Mesenchymal stem cell (in vitro differentiated cells and primary cell): ENCODE measurements at regions not wholly inside any gene's neighbourhood (a gene's known extent, or its start where the extent isn't known, plus 50 kb on each side); places are given as distances from the start of the nearest gene placed in this dataset.

Experiments
- DNase-seq: peaks from one replicate; pipeline ENCODE4 v3.0.0-alpha.2; 2013
- H2AFZ ChIP-seq: one replicate; pipeline ENCODE4 v1.6.1; 2013; ENCODE audit warnings: low read depth, mild to moderate bottlenecking, control low read depth, inconsistent platforms, low read length, moderate library complexity
- H2AK5ac ChIP-seq: 2 replicates; pipeline ENCODE4 v1.6.1; 2013; ENCODE audit warnings: low read length, moderate library complexity, mild to moderate bottlenecking, inconsistent platforms; ENCODE audit not compliant: severe bottlenecking
- H2BK120ac ChIP-seq: one replicate; pipeline ENCODE4 v1.6.1; 2013; ENCODE audit warnings: low read depth, mild to moderate bottlenecking, inconsistent platforms, low read length, moderate library complexity
- H2BK12ac ChIP-seq, 2 experiments: one replicate each; pipeline ENCODE4 v1.6.1; 2013; ENCODE audit warnings: inconsistent platforms in 2 of 2, low read length in 2 of 2, mild to moderate bottlenecking in 2 of 2, moderate library complexity in 2 of 2, control low read depth in 1 of 2
- H2BK15ac ChIP-seq: one replicate; pipeline ENCODE4 v1.6.1; 2013; ENCODE audit warnings: mild to moderate bottlenecking, low read depth, inconsistent platforms; ENCODE audit not compliant: poor library complexity, severe bottlenecking
- H2BK5ac ChIP-seq: 2 replicates; pipeline ENCODE4 v1.6.1; 2013; ENCODE audit warnings: low read depth, mild to moderate bottlenecking, low read length, control low read depth, inconsistent platforms; ENCODE audit not compliant: poor library complexity, severe bottlenecking
- H3K14ac ChIP-seq, 2 experiments: one replicate each; pipeline ENCODE4 v1.6.1; 2013; ENCODE audit warnings: inconsistent platforms in 2 of 2, low read length in 2 of 2, control low read depth in 1 of 2, mild to moderate bottlenecking in 1 of 2, moderate library complexity in 1 of 2
- H3K18ac ChIP-seq, 2 experiments: one replicate each; pipeline ENCODE4 v1.6.1; 2013; ENCODE audit warnings: inconsistent platforms in 2 of 2, low read length in 2 of 2, control low read depth in 1 of 2, low read depth in 1 of 2, mild to moderate bottlenecking in 1 of 2
- H3K23ac ChIP-seq, 2 experiments: one replicate each; pipeline ENCODE4 v1.6.1; 2013; ENCODE audit warnings: inconsistent platforms in 2 of 2, low read length in 2 of 2, mild to moderate bottlenecking in 2 of 2, moderate library complexity in 2 of 2, control low read depth in 1 of 2
- H3K27ac ChIP-seq: 2 replicates; pipeline ENCODE4 v1.5.1; 2013; ENCODE audit warnings: mild to moderate bottlenecking, moderate library complexity, low read length, control low read depth, inconsistent platforms; ENCODE audit not compliant: poor library complexity, severe bottlenecking
- H3K27me3 ChIP-seq, 2 experiments: 2 replicates each; pipeline versions ENCODE4 v1.6.1 to v1.7.0; 2013; ENCODE audit warnings: low read length in 2 of 2, mild to moderate bottlenecking in 2 of 2, moderate library complexity in 2 of 2, control low read depth in 1 of 2, inconsistent platforms in 1 of 2; ENCODE audit not compliant: control insufficient read depth in 1 of 2, insufficient read depth in 1 of 2
- H3K36me3 ChIP-seq, 2 experiments: 2 replicates each; pipeline versions ENCODE4 v1.6.1 to v1.7.0; 2013; ENCODE audit warnings: low read length in 2 of 2, control low read depth in 1 of 2, inconsistent platforms in 1 of 2, low read depth in 1 of 2, mild to moderate bottlenecking in 1 of 2; ENCODE audit not compliant: insufficient read depth in 2 of 2, control insufficient read depth in 1 of 2
- H3K4ac ChIP-seq, 2 experiments: one replicate each; pipeline ENCODE4 v1.6.1; 2013; ENCODE audit warnings: inconsistent platforms in 2 of 2, low read length in 2 of 2, mild to moderate bottlenecking in 2 of 2, moderate library complexity in 2 of 2, control low read depth in 1 of 2, low read depth in 1 of 2
- H3K4me1 ChIP-seq: 2 replicates; pipeline ENCODE4 v1.6.1; 2013; ENCODE audit warnings: low read depth, low read length, control low read depth; ENCODE audit not compliant: control insufficient read depth, insufficient read depth
- H3K4me2 ChIP-seq: 2 replicates; pipeline ENCODE4 v1.6.1; 2013; ENCODE audit warnings: low read length, mild to moderate bottlenecking, inconsistent platforms; ENCODE audit not compliant: poor library complexity, severe bottlenecking
- H3K4me3 ChIP-seq, 2 experiments: 2 replicates each; pipeline versions ENCODE4 v1.5.1 to v1.7.0; 2013; ENCODE audit warnings: low read length in 2 of 2, mild to moderate bottlenecking in 2 of 2, control low read depth in 1 of 2, low read depth in 1 of 2; ENCODE audit not compliant: insufficient read depth in 1 of 2
- H3K79me1 ChIP-seq: replicated peaks from 2 replicates; pipeline ENCODE4 v1.6.1; 2013; ENCODE audit warnings: mild to moderate bottlenecking, control low read depth, low read length, inconsistent platforms; ENCODE audit not compliant: poor library complexity, severe bottlenecking
- H3K9ac ChIP-seq: 2 replicates; pipeline ENCODE4 v1.7.0; 2013; ENCODE audit warnings: mild to moderate bottlenecking, low read length, moderate library complexity
- H3K9me3 ChIP-seq: 2 replicates; pipeline ENCODE4 v1.7.0; 2013; ENCODE audit warnings: mild to moderate bottlenecking, low read length; ENCODE audit not compliant: control insufficient read depth
- H4K8ac ChIP-seq: one replicate; pipeline ENCODE4 v1.6.1; 2013; ENCODE audit warnings: inconsistent platforms, mild to moderate bottlenecking, low read length, moderate library complexity
- H4K91ac ChIP-seq: one replicate; pipeline ENCODE4 v1.6.1; 2013; ENCODE audit warnings: mild to moderate bottlenecking, low read length, inconsistent platforms
- WGBS: methylation state at CpG from one replicate; pipeline ENCODE4 v1.1.7; 2013; ENCODE audit warnings: mixed read lengths; 5-methylcytosine and 5-hydroxymethylcytosine counted together

DNA sequence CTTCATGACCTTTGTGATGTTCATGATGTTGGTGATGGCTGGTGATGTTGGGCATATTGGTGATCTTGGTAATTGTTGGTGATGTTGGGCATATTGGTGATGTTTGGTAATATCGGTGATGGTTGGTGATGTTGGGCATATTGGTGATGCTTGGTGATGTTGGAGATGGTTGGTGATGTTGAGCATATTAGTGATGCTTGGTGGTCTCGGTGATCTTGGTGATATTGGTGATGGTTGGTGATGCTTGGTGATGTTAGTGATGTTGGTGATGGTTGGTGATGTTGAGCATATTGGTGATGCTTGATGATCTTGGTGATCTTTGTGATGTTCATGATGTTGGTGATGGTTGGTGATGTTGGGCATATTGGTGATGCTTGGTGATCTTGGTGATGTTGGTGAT, 73.8 kb downstream of the IRX2 start:
- no peak overlapping the region for H3K9ac ChIP-seq
- H4K8ac ChIP-seq, result no peak overlapping the region
- H2BK15ac ChIP-seq, result no peak overlapping the region
- no peak overlapping the region for H3K27ac ChIP-seq
- no peak overlapping the region for H3K23ac ChIP-seq
- no peak overlapping the region for H3K14ac ChIP-seq
- H3K18ac ChIP-seq, result no peak overlapping the region
- peaks cover 0 to 8% of the 10 kb centered on the region in 2 experiments for H3K27me3 ChIP-seq
- H3K79me1 ChIP-seq, result no peaks in the 10 kb centered on the region
- H2BK120ac ChIP-seq, result no peak overlapping the region
- H3K4ac ChIP-seq, result no peak overlapping the region
- H3K9me3 ChIP-seq, result peaks cover 19% of the 10 kb centered on the region
- no peaks in the 10 kb centered on the region for H3K4me1 ChIP-seq
- H3K4me3 ChIP-seq, result no peak overlapping the region
- no peak for DNase-seq
- H2AFZ ChIP-seq, result no peak overlapping the region
- H3K4me2 ChIP-seq, result no peak overlapping the region
- no peak overlapping the region for H4K91ac ChIP-seq
- H2BK5ac ChIP-seq, result no peak overlapping the region
- H2BK12ac ChIP-seq, result no peak overlapping the region
- no peaks in the 10 kb centered on the region for H3K36me3 ChIP-seq
- no peak overlapping the region for H2AK5ac ChIP-seq
- WGBS, result 71% methylated on average over 2 of the region's 2 CpGs

DNA sequence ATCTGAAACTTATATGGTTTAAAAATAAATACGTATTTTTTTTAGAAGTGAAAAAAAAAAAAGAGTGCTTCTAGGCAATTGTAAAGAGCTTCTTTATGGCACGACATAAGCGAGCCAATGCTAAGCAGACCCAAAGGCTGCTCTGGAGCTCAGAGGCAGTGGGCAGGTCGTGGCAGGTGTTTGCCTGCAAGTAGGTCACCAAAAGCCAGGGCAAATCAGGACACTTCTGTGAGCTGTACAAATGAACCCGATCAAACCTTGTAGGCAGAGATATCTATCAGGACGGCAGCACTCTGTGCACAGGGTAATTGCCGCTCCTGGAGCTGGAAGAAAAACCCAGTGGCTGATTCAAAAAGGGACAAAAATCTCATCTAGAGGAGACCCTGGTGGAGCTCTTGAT, 75.9 kb downstream of the IRX2 start:
- no peak overlapping the region for H2AK5ac ChIP-seq
- no peak overlapping the region for H3K23ac ChIP-seq
- no peaks in the 10 kb centered on the region for H3K79me1 ChIP-seq
- H4K91ac ChIP-seq, result no peak overlapping the region
- no peak overlapping the region for H3K4ac ChIP-seq
- H3K27me3 ChIP-seq, result no peaks in the 10 kb centered on the region
- H3K9me3 ChIP-seq, result peaks cover 19% of the 10 kb centered on the region
- H3K9ac ChIP-seq, result no peak overlapping the region
- no peak overlapping the region for H4K8ac ChIP-seq
- no peak overlapping the region for H2AFZ ChIP-seq
- WGBS, result 71% methylated on average over 7 of the region's 7 CpGs
- H3K14ac ChIP-seq, result no peak overlapping the region
- no peak overlapping the region for H2BK5ac ChIP-seq
- H3K18ac ChIP-seq, result no peak overlapping the region
- H3K36me3 ChIP-seq, result no peaks in the 10 kb centered on the region
- no peak overlapping the region for H2BK120ac ChIP-seq
- no peak overlapping the region for H2BK12ac ChIP-seq
- H3K4me3 ChIP-seq, result no peak overlapping the region
- no peaks in the 10 kb centered on the region for H3K4me1 ChIP-seq
- no peak for DNase-seq
- H3K4me2 ChIP-seq, result no peak overlapping the region
- no peak overlapping the region for H2BK15ac ChIP-seq
- H3K27ac ChIP-seq, result no peak overlapping the region

DNA sequence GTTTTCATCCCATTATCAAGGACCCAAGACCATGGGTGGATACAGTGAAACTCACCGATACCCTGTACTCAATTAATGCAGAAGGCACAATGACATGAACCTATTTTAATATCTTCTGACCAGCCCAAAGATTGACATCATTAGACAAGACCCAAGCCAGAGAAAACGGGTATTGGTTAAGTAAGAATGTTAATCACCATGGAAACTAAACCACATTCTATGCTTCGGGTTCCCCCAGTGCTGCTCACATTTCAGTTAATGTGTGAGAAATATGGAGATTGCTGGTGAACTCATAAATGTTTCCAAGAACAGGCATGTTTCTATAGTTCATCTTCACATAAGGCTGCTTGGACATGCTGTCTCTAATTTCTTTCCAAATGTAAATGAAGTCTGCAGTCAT, 77.0 kb downstream of the IRX2 start:
- Histone ChIP-seq H2AFZ (no peak overlapping the region), H2BK5ac (no peak overlapping the region), H3K4me1 (no peaks in the 10 kb centered on the region), H3K9me3 (peaks cover 19% of the 10 kb centered on the region), H3K4me2 (no peak overlapping the region), H2AK5ac (no peak overlapping the region), H3K27me3 (no peaks in the 10 kb centered on the region), H3K14ac (no peak overlapping the region), H3K27ac (no peak overlapping the region), H2BK12ac (no peak overlapping the region), H2BK120ac (no peak overlapping the region), H3K18ac (no peak overlapping the region), H4K8ac (no peak overlapping the region), H4K91ac (no peak overlapping the region), H3K36me3 (no peaks in the 10 kb centered on the region), H3K4ac (no peak overlapping the region), H3K4me3 (no peak overlapping the region), H3K79me1 (no peaks in the 10 kb centered on the region), H3K23ac (no peak overlapping the region), H3K9ac (no peak overlapping the region), H2BK15ac (no peak overlapping the region)
- DNase-seq, result no peak
- WGBS, result 88% methylated on average over 2 of the region's 3 CpGs

DNA sequence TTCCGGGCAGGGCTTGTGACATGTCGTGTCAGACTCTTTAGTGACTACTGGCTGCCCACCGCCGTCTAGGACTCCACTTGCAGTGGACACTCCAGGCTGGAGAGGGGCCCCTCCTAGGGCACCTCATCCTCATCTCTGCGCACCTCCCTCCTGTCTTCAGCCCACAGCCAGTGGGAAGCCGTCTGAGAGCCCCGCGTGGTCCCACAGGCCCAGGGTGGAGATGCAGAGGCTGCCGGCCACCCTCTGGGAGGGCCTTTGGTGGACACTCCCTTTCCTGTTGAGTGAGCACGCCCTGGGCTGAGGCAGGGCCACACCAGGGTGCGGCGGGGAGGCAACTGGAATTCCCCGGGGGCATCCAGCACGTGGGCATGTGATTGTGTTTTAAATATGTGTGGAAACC, 80.5 kb downstream of the IRX2 start:
- DNase-seq, result no peak
- H2BK5ac ChIP-seq, result no peak overlapping the region
- 67% methylated on average over 12 of the region's 14 CpGs for WGBS

More for the DNA sequence above, 80.5 kb downstream of the IRX2 start:
- Histone ChIP-seq H3K23ac (no peak overlapping the region), H3K9me3 (peaks cover under 1% of the 10 kb centered on the region), H2BK12ac (no peak overlapping the region), H3K27ac (no peak overlapping the region), H3K4me3 (no peak overlapping the region), H3K14ac (no peak overlapping the region), H2BK120ac (no peak overlapping the region), H3K36me3 (no peaks in the 10 kb centered on the region), H3K9ac (no peak overlapping the region), H4K8ac (no peak overlapping the region), H4K91ac (no peak overlapping the region), H3K4me1 (no peaks in the 10 kb centered on the region), H3K4me2 (no peak overlapping the region), H3K4ac (no peak overlapping the region), H3K27me3 (no peaks in the 10 kb centered on the region), H3K18ac (no peak overlapping the region), H3K79me1 (no peaks in the 10 kb centered on the region), H2AFZ (no peak overlapping the region), H2BK15ac (no peak overlapping the region), H2AK5ac (no peak overlapping the region)
